Breast epithelium (tissue), 3 donors: ENCODE measurements at regions not wholly inside any gene's neighbourhood (a gene's known extent, or its start where the extent isn't known, plus 50 kb on each side); places are given as distances from the start of the nearest gene placed in this dataset.

Source experiments
- POLR2A ChIP-seq: fragments of 450-650 bp; IDR thresholded peaks from one replicate; pipeline ENCODE4 v1.6.1; 2016; ENCODE audit warnings: antibody characterized with exemption, mild to moderate bottlenecking, moderate library complexity
- TF ChIP-seq, protein P1 (sequence below), 3 donors: fragments of 450-650 bp; IDR thresholded peaks; one replicate each; pipeline ENCODE4 v1.5.1; 2016 to 2017; ENCODE audit warnings: antibody characterized with exemption in 3 of 3, mild to moderate bottlenecking in 3 of 3, moderate library complexity in 3 of 3

DNA sequence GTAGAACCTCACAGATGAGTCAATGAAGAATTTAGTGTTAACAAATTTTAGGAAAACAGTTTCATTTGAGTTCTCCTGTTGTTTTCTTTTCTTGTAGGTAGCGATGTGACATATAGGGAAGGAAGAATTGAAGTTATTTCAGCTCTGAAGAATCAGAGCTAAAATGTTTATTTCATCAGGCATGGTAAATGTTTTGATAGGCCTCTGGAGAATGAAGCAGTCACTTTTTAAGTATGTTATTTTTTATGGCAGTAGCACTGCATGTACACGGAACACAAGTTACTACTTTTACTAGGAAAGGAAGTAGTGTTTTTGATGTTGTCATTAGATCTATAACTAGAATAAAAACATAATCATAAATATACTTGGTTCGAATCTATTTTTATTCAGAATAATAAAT, 1357.3 kb upstream of the CITED2 start:
- TF ChIP-seq, protein P1, sequence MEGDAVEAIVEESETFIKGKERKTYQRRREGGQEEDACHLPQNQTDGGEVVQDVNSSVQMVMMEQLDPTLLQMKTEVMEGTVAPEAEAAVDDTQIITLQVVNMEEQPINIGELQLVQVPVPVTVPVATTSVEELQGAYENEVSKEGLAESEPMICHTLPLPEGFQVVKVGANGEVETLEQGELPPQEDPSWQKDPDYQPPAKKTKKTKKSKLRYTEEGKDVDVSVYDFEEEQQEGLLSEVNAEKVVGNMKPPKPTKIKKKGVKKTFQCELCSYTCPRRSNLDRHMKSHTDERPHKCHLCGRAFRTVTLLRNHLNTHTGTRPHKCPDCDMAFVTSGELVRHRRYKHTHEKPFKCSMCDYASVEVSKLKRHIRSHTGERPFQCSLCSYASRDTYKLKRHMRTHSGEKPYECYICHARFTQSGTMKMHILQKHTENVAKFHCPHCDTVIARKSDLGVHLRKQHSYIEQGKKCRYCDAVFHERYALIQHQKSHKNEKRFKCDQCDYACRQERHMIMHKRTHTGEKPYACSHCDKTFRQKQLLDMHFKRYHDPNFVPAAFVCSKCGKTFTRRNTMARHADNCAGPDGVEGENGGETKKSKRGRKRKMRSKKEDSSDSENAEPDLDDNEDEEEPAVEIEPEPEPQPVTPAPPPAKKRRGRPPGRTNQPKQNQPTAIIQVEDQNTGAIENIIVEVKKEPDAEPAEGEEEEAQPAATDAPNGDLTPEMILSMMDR (IDR thresholded peaks at IDR 0.05) = no peak
- TF ChIP-seq POLR2A = no peak
